ENCODE measurements at regions not wholly inside any gene's neighbourhood (a gene's known extent, or its start where the extent isn't known, plus 50 kb on each side); places are given as distances from the start of the nearest gene placed in this dataset.

DNA sequence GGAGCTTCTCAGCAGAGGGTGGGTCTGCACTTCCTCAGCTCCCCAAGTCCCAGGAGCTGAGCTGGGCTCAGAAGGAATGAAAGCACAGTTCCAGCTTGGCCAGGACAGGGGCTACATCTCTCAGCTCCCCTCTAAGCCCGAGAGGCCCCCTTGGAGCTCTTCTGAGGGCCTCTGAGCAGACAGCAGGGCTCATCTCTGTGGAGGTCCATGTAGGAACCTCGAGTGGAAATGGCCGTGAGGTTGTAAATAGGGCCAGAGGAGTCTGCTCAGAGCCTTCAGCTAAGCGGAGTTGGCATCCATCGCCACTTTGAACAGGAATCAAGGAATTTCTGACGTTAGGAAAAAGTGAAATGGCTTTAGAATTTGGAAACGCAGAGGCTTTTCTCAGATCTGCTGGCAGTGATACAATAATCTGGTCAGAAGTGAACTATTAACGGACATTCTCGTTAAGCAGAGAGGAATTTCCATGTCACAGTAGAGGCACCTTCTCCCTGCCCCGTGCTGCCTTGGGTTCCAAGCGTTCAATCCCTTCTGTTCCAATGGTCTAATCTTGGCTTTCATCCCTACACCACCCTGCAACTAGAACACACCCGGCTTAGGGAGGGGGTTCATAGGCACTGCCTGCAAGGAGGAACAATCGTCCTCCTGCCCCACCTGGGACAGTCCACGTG, 213.9 kb downstream of the NDUFA10 start:
- no peak for TF ChIP-seq CTCF (optimal IDR thresholded peaks at IDR 0.05 in 1 of 3, IDR thresholded peaks at IDR 0.05 in 1 of 3, conservative IDR thresholded peaks at IDR 0.05 in 1 of 3; ENCODE audit: extremely low read depth in 1 of 3, insufficient read depth in 2 of 3, low read length in 3 of 3)
- TF ChIP-seq EZH2 (IDR thresholded peaks at IDR 0.05; ENCODE audit: low read length): no peak
- Histone ChIP-seq H3K9me3 (ENCODE audit: control insufficient read depth, low read depth, low read length) (no peaks in the 10 kb centered on the region), H3K36me3 (ENCODE audit: control insufficient read depth in 2 of 2, extremely low read depth in 1 of 2, insufficient read depth in 2 of 2, low read length in 2 of 2) (no peaks in the 10 kb centered on the region), H3K27me3 (ENCODE audit: control insufficient read depth, extremely low read depth, insufficient read depth, low read length) (no peaks in the 10 kb centered on the region), H3K4me2 (ENCODE audit: control insufficient read depth, extremely low read depth, insufficient read depth, low read depth, low read length) (no peak overlapping the region), H3K4me3 (ENCODE audit: control insufficient read depth in 2 of 3, extremely low read depth in 1 of 3, insufficient read depth in 2 of 3, low read depth in 1 of 3, low read length in 3 of 3) (no peak overlapping the region), H3K27ac (ENCODE audit: control insufficient read depth, insufficient read depth, low read length) (no peak overlapping the region), H4K20me1 (ENCODE audit: control insufficient read depth, extremely low read depth, insufficient read depth, low read length) (no peaks in the 10 kb centered on the region), H3K4me1 (ENCODE audit: control insufficient read depth, extremely low read depth, insufficient read depth, low read length) (no peaks in the 10 kb centered on the region), H3K79me2 (ENCODE audit: control insufficient read depth, insufficient read depth, low read length) (no peaks in the 10 kb centered on the region), H3K9me1 (ENCODE audit: control insufficient read depth, extremely low read depth, insufficient read depth, low read length) (no peaks in the 10 kb centered on the region), H2AFZ (ENCODE audit: control insufficient read depth, low read length) (no peak overlapping the region), H3K9ac (ENCODE audit: control insufficient read depth, extremely low read depth, insufficient read depth, low read length) (no peak overlapping the region)
- dilution Hi-C loops (cut with MboI; ENCODE audit: extremely low pct_ligation_motif_present, low sequenced_read_pairs): no loop called here
- DNase-seq (ENCODE audit: low read depth, low spot score): no peak
- no peak for FAIRE-seq

GRCh38 chr2:239809391-239809790, 215.8 kb downstream of the NDUFA10 start:
- TF ChIP-seq EZH2 (IDR thresholded peaks at IDR 0.05; ENCODE audit: low read length) (no peak), CTCF (optimal IDR thresholded peaks at IDR 0.05 in 1 of 3, IDR thresholded peaks at IDR 0.05 in 1 of 3, conservative IDR thresholded peaks at IDR 0.05 in 1 of 3; ENCODE audit: extremely low read depth in 1 of 3, insufficient read depth in 2 of 3, low read length in 3 of 3) (no peak)

More at GRCh38 chr2:239809391-239809790, 215.8 kb downstream of the NDUFA10 start:
- Histone ChIP-seq H3K4me2 (ENCODE audit: control insufficient read depth, extremely low read depth, insufficient read depth, low read depth, low read length) (no peak overlapping the region), H3K4me1 (ENCODE audit: control insufficient read depth, extremely low read depth, insufficient read depth, low read length) (no peaks in the 10 kb centered on the region), H3K79me2 (ENCODE audit: control insufficient read depth, insufficient read depth, low read length) (no peaks in the 10 kb centered on the region), H3K9me3 (ENCODE audit: control insufficient read depth, low read depth, low read length) (no peaks in the 10 kb centered on the region), H3K9me1 (ENCODE audit: control insufficient read depth, extremely low read depth, insufficient read depth, low read length) (no peaks in the 10 kb centered on the region), H2AFZ (ENCODE audit: control insufficient read depth, low read length) (no peak overlapping the region), H3K4me3 (ENCODE audit: control insufficient read depth in 2 of 3, extremely low read depth in 1 of 3, insufficient read depth in 2 of 3, low read depth in 1 of 3, low read length in 3 of 3) (no peak overlapping the region), H3K9ac (ENCODE audit: control insufficient read depth, extremely low read depth, insufficient read depth, low read length) (no peak overlapping the region), H4K20me1 (ENCODE audit: control insufficient read depth, extremely low read depth, insufficient read depth, low read length) (no peaks in the 10 kb centered on the region), H3K27me3 (ENCODE audit: control insufficient read depth, extremely low read depth, insufficient read depth, low read length) (no peaks in the 10 kb centered on the region), H3K27ac (ENCODE audit: control insufficient read depth, insufficient read depth, low read length) (no peak overlapping the region), H3K36me3 (ENCODE audit: control insufficient read depth in 2 of 2, extremely low read depth in 1 of 2, insufficient read depth in 2 of 2, low read length in 2 of 2) (no peaks in the 10 kb centered on the region)
- dilution Hi-C loops (cut with MboI; ENCODE audit: extremely low pct_ligation_motif_present, low sequenced_read_pairs): no loop called here
- no peak for FAIRE-seq
- no peak for DNase-seq (ENCODE audit: low read depth, low spot score)

Measured in keratinocyte (primary cell).